Keratinocyte (primary cell): ENCODE measurements at regions not wholly inside any gene's neighbourhood (a gene's known extent, or its start where the extent isn't known, plus 50 kb on each side); places are given as distances from the start of the nearest gene placed in this dataset.

Source experiments
- DNase-seq: peaks from one replicate; pipeline ENCODE4 v3.0.0-alpha.2; 2011; ENCODE audit warnings: low read depth, missing footprints, low spot score
- FAIRE-seq: peaks from 2 replicates; lab custom pipeline; 2011; peaks lifted over from hg19 to GRCh38; lab: Jason Lieb, UNC
- H2AFZ ChIP-seq: 2 replicates; pipeline ENCODE4 v1.6.0; 2012; ENCODE audit warnings: low read length, control low read depth, inconsistent platforms; ENCODE audit not compliant: control insufficient read depth
- H3K27ac ChIP-seq: 2 replicates; pipeline ENCODE4 v1.5.1; 2011; ENCODE audit warnings: low read length; ENCODE audit not compliant: control insufficient read depth, insufficient read depth
- H3K27me3 ChIP-seq: 3 replicates; pipeline ENCODE4 v1.6.0; 2011; ENCODE audit warnings: low read length; ENCODE audit not compliant: control insufficient read depth, insufficient read depth; ENCODE audit errors: extremely low read depth
- H3K36me3 ChIP-seq, 2 experiments: 2 replicates in 1 of 2; 3 replicates in 1 of 2; pipeline ENCODE4 v1.5.1; 2011; ENCODE audit warnings: low read length in 2 of 2, mild to moderate bottlenecking in 1 of 2; ENCODE audit not compliant: control insufficient read depth in 2 of 2, insufficient read depth in 2 of 2; ENCODE audit errors: extremely low read depth in 1 of 2
- H3K4me1 ChIP-seq: 3 replicates; pipeline ENCODE4 v1.5.1; 2011; ENCODE audit warnings: low read length; ENCODE audit not compliant: control insufficient read depth, insufficient read depth; ENCODE audit errors: extremely low read depth
- H3K4me2 ChIP-seq: 3 replicates; pipeline ENCODE4 v1.6.0; 2011; ENCODE audit warnings: low read depth, low read length; ENCODE audit not compliant: control insufficient read depth, insufficient read depth; ENCODE audit errors: extremely low read depth
- H3K4me3 ChIP-seq, 3 experiments: fragments of 200-600 bp in 1 of 3; sonication (generic) in 1 of 3; 2 replicates in 2 of 3; 3 replicates in 1 of 3; pipeline ENCODE4 v1.5.1; 2011 to 2016; ENCODE audit warnings: low read length in 3 of 3, mild to moderate bottlenecking in 3 of 3, control low read depth in 2 of 3, inconsistent platforms in 1 of 3, low read depth in 1 of 3, mixed read lengths in 1 of 3, mixed run types in 1 of 3, moderate library complexity in 1 of 3; ENCODE audit not compliant: control insufficient read depth in 2 of 3, insufficient read depth in 2 of 3; ENCODE audit errors: extremely low read depth in 1 of 3
- H3K79me2 ChIP-seq: 2 replicates; pipeline ENCODE4 v1.6.0; 2012; ENCODE audit warnings: low read length; ENCODE audit not compliant: control insufficient read depth, insufficient read depth
- H3K9ac ChIP-seq: 3 replicates; pipeline ENCODE4 v1.6.0; 2011; ENCODE audit warnings: low read length; ENCODE audit not compliant: control insufficient read depth, insufficient read depth; ENCODE audit errors: extremely low read depth
- H3K9me1 ChIP-seq: 3 replicates; pipeline ENCODE4 v1.6.0; 2011; ENCODE audit warnings: low read length; ENCODE audit not compliant: control insufficient read depth, insufficient read depth; ENCODE audit errors: extremely low read depth
- H3K9me3 ChIP-seq: 2 replicates; pipeline ENCODE4 v1.5.1; 2012; ENCODE audit warnings: low read depth, low read length; ENCODE audit not compliant: control insufficient read depth
- H4K20me1 ChIP-seq: 3 replicates; pipeline ENCODE4 v1.6.0; 2011; ENCODE audit warnings: low read length; ENCODE audit not compliant: control insufficient read depth, insufficient read depth; ENCODE audit errors: extremely low read depth
- EZH2 ChIP-seq: IDR thresholded peaks from one replicate; pipeline ENCODE4 v1.6.1; 2012; ENCODE audit warnings: inconsistent platforms, mild to moderate bottlenecking, low read length, moderate library complexity
- dilution Hi-C: fragments of 300-500 bp; cut with MboI; formaldehyde crosslinking; loops from one replicate; pipeline ENCODE4 v1.7.0; 2020; ENCODE audit warnings: low sequenced_read_pairs; ENCODE audit not compliant: extremely low pct_ligation_motif_present
- TF ChIP-seq, protein P1 (sequence below), 3 experiments: IDR thresholded peaks in 1 of 3; conservative IDR thresholded peaks in 1 of 3; optimal IDR thresholded peaks in 1 of 3; 2 replicates in 2 of 3; 3 replicates in 1 of 3; pipeline versions ENCODE3 to v1.5.1; 2011; ENCODE audit warnings: low read length in 3 of 3, mild to moderate bottlenecking in 3 of 3, moderate library complexity in 2 of 3, control low read depth in 1 of 3, inconsistent platforms in 1 of 3; ENCODE audit not compliant: insufficient read depth in 2 of 3; ENCODE audit errors: extremely low read depth in 1 of 3

DNA sequence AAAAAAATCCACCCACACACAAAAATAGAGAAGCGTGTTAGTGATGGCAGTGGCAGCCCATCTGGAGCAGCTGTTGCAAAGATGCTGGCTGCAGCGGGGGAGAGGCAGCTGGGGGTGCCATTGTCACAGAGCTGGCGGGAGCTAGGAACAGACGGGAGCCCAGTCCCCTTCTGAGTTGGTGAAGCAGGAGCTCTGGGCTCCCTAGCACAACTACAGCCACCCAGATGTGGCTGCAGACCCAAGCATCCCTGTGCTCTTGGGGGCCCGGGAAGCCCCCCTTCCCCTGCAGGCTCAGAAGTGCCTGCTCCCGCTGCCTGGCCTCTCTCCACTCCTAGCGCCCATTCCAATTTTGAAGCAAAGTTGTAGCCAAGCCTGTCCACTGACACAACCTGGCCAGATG, 366.6 kb upstream of the MC4R start:
- no peaks in the 10 kb centered on the region for H4K20me1 ChIP-seq
- no peak overlapping the region for H3K9ac ChIP-seq
- no peak overlapping the region for H2AFZ ChIP-seq
- H3K27me3 ChIP-seq: no peaks in the 10 kb centered on the region
- no peaks in the 10 kb centered on the region for H3K4me1 ChIP-seq
- DNase-seq (no peak), FAIRE-seq (no peak)
- H3K27ac ChIP-seq: no peak overlapping the region
- H3K79me2 ChIP-seq: no peaks in the 10 kb centered on the region
- no peaks in the 10 kb centered on the region for H3K9me1 ChIP-seq
- no peak overlapping the region for H3K4me3 ChIP-seq
- no peaks in the 10 kb centered on the region for H3K36me3 ChIP-seq
- no peaks in the 10 kb centered on the region for H3K9me3 ChIP-seq
- TF ChIP-seq EZH2: no peak
- TF ChIP-seq, protein P1, sequence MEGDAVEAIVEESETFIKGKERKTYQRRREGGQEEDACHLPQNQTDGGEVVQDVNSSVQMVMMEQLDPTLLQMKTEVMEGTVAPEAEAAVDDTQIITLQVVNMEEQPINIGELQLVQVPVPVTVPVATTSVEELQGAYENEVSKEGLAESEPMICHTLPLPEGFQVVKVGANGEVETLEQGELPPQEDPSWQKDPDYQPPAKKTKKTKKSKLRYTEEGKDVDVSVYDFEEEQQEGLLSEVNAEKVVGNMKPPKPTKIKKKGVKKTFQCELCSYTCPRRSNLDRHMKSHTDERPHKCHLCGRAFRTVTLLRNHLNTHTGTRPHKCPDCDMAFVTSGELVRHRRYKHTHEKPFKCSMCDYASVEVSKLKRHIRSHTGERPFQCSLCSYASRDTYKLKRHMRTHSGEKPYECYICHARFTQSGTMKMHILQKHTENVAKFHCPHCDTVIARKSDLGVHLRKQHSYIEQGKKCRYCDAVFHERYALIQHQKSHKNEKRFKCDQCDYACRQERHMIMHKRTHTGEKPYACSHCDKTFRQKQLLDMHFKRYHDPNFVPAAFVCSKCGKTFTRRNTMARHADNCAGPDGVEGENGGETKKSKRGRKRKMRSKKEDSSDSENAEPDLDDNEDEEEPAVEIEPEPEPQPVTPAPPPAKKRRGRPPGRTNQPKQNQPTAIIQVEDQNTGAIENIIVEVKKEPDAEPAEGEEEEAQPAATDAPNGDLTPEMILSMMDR (optimal IDR thresholded peaks at IDR 0.05 in 1 of 3, IDR thresholded peaks at IDR 0.05 in 1 of 3, conservative IDR thresholded peaks at IDR 0.05 in 1 of 3; ENCODE audit: extremely low read depth in 1 of 3, insufficient read depth in 2 of 3, low read length in 3 of 3): no peak
- no peak overlapping the region for H3K4me2 ChIP-seq
- dilution Hi-C loops: no loop called here

DNA sequence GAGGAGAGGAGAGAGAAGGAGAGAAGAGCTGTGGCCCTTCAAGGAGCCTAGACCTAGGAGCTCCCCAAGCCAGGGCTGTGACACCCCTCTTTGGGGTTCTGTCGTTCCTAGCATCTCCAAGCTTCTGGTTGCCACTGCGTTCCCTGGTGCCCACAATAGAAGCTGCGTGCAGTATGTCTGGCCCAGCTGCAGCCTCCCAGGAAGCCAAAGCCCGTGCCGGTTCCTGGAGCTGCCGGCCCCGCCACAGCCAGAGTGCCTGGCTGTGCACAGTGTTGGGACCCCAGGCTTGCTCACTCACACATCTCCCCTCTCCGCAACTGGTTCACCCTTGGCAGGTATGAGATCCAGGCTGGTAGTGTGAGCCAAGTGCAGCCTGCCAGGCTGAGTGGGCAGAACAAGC, 367.7 kb upstream of the MC4R start:
- no peaks in the 10 kb centered on the region for H3K79me2 ChIP-seq
- H3K4me3 ChIP-seq: no peak overlapping the region
- H3K27ac ChIP-seq: no peak overlapping the region
- DNase-seq (no peak), FAIRE-seq (no peak)
- no peak overlapping the region for H3K9ac ChIP-seq
- dilution Hi-C loops: no loop called here
- TF ChIP-seq EZH2: no peak
- TF ChIP-seq, protein P1 (optimal IDR thresholded peaks at IDR 0.05 in 1 of 3, IDR thresholded peaks at IDR 0.05 in 1 of 3, conservative IDR thresholded peaks at IDR 0.05 in 1 of 3; ENCODE audit: extremely low read depth in 1 of 3, insufficient read depth in 2 of 3, low read length in 3 of 3): no peak
- no peaks in the 10 kb centered on the region for H3K4me1 ChIP-seq
- no peaks in the 10 kb centered on the region for H4K20me1 ChIP-seq
- no peaks in the 10 kb centered on the region for H3K36me3 ChIP-seq
- no peaks in the 10 kb centered on the region for H3K9me3 ChIP-seq
- H2AFZ ChIP-seq: no peak overlapping the region
- no peaks in the 10 kb centered on the region for H3K9me1 ChIP-seq
- H3K27me3 ChIP-seq: no peaks in the 10 kb centered on the region
- no peak overlapping the region for H3K4me2 ChIP-seq
